ENCODE measurements at regions not wholly inside any gene's neighbourhood (a gene's known extent, or its start where the extent isn't known, plus 50 kb on each side); places are given as distances from the start of the nearest gene placed in this dataset.
"Not testable (repeated sequence)": the region's sequence is repeated elsewhere in the genome, so short reads cannot be mapped to it uniquely, and the experiment has no call there.

GRCh38 chr2:161063946-161064306 lies 96.3 kb upstream of the TANK start:
- DNase-seq (ENCODE audit: low read depth) = no peak

GRCh38 chr2:161067846-161068350 lies 92.3 kb upstream of the TANK start:
- DNase-seq (ENCODE audit: low read depth) = no peak

GRCh38 chr2:161068670-161069069 lies 91.6 kb upstream of the TANK start:
- no peak for DNase-seq (ENCODE audit: low read depth)

GRCh38 chr2:161070693-161071479 lies 89.3 kb upstream of the TANK start:
- DNase-seq (ENCODE audit: low read depth) = no peak

GRCh38 chr2:161072436-161072835 lies 87.8 kb upstream of the TANK start:
- DNase-seq (ENCODE audit: low read depth) = not testable (repeated sequence)

- no peak for DNase-seq (ENCODE audit: low read depth)
Observed at GRCh38 chr2:161075701-161076100, 84.5 kb upstream of the TANK start.

GRCh38 chr2:161076936-161077335 lies 83.3 kb upstream of the TANK start:
- no peak for DNase-seq (ENCODE audit: low read depth)

GRCh38 chr2:161077367-161078210 lies 82.6 kb upstream of the TANK start:
- DNase-seq (ENCODE audit: low read depth) = peak; percentile 15

- DNase-seq (ENCODE audit: low read depth) = no peak
Observed at GRCh38 chr2:161078211-161078539, 82.1 kb upstream of the TANK start.

- DNase-seq (ENCODE audit: low read depth) = no peak
Observed at GRCh38 chr2:161085149-161085548, 75.1 kb upstream of the TANK start.

GRCh38 chr2:161088658-161089350 lies 71.4 kb upstream of the TANK start:
- no peak for DNase-seq (ENCODE audit: low read depth)

GRCh38 chr2:161090411-161090810 lies 69.8 kb upstream of the TANK start:
- DNase-seq (ENCODE audit: low read depth) = no peak

- no peak for DNase-seq (ENCODE audit: low read depth)
Observed at GRCh38 chr2:161095314-161095713, 64.9 kb upstream of the TANK start.

GRCh38 chr2:161096336-161096735 lies 63.9 kb upstream of the TANK start:
- no peak for DNase-seq (ENCODE audit: low read depth)

GRCh38 chr2:161097157-161097556 lies 63.1 kb upstream of the TANK start:
- no peak for DNase-seq (ENCODE audit: low read depth)

- no peak for DNase-seq (ENCODE audit: low read depth)
Observed at GRCh38 chr2:161100211-161100895, 59.9 kb upstream of the TANK start.

- no peak for DNase-seq (ENCODE audit: low read depth)
Observed at GRCh38 chr2:161101406-161101805, 58.8 kb upstream of the TANK start.

GRCh38 chr2:161102770-161103450 lies 57.3 kb upstream of the TANK start:
- DNase-seq (ENCODE audit: low read depth) = no peak

- DNase-seq (ENCODE audit: low read depth) = no peak
Observed at GRCh38 chr2:161103451-161103831, 56.8 kb upstream of the TANK start.

GRCh38 chr2:161104054-161104553 lies 56.1 kb upstream of the TANK start:
- DNase-seq (ENCODE audit: low read depth) = no peak

- DNase-seq (ENCODE audit: low read depth) = no peak
Observed at GRCh38 chr2:161107265-161107664, 53.0 kb upstream of the TANK start.
